NCI-H524 (cell line): ENCODE measurements at regions not wholly inside any gene's neighbourhood (a gene's known extent, or its start where the extent isn't known, plus 50 kb on each side); places are given as distances from the start of the nearest gene placed in this dataset.
"Not testable (repeated sequence)": the region's sequence is repeated elsewhere in the genome, so short reads cannot be mapped to it uniquely, and the experiment has no call there.

ENCODE experiments used
- DNase-seq, 2 experiments: peaks; one replicate each; lab custom pipeline; 2025; lab: John Stamatoyannopoulos, UW

DNA sequence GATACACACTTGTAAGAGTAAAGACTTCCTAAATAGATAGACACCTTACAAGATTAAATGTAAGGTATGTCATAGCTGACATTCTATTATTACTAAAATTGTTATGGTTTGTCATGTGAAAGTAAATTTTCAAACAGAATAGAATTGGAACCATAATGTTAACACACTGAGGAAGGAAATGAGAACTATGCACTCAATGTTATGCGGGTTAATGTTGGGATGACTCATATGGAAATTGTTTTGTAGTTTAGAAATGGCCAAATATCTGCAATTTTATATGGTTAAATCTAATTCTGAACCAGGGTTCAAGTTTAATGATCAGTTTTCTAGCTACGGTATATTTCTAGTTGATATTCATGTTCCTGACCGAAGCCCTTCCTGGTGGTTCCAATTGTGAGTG, 214.2 kb upstream of the ADO start:
- DNase-seq = no peak

DNA sequence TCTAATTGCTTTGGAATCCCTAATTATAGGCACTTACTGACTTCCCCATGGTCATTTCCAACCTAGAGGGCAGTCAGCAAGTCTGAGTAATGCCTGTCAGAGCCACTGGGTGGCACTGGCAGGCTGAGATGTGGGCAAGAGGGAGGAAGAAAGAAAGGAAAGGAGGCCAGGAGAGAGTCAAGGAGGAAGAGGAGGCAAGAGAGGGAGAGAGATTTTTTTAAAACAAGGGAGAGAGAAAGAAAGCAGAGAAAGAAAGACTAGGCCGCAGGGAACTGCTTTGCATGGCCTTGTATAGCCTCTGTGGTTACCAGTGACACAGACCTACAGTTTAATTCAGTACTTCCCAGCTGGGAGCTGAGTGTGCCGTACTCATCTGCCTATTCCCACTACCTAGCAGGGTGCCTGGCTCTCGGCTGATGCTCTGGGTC, 210.4 kb upstream of the ADO start:
- peak in 1 of 2 experiments; percentile 6 for DNase-seq

DNA sequence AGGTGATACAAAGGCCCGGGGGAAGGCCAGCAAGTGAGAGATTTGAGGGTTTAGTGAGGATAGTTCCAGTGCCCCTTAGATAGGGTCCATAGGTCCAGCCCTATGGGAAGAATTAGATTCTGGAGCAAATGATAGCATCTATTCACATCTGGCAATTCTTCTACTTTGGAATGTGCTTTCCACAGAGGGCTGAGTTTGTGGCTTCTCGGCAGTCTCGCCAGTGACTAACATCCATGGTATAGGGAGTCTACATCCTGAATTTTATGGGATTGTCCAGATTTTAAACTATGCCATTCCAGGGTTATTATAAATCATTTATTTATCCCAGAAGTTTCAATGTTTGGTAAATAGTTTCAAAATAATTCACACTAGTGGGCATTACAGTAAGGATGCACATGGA, 207.3 kb upstream of the ADO start:
- DNase-seq = no peak

DNA sequence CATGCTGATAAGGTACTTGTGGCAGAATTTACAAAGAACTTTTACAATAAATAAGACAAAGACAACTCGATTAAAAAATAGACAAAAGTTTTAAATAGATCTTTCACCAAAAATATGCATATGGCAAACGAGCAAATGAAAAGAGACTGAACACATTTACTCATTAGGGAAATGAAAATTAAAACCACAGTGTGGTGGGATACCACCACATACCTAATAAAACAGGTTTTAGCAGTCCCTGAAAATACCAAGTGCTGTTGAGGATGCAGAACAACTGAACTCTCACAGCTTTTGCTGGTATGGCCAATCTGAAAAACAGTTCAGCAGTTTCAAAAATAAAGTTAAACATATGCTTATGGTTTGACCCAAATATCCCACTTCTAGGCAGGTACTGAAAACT, 205.4 kb upstream of the ADO start:
- no peak for DNase-seq

DNA sequence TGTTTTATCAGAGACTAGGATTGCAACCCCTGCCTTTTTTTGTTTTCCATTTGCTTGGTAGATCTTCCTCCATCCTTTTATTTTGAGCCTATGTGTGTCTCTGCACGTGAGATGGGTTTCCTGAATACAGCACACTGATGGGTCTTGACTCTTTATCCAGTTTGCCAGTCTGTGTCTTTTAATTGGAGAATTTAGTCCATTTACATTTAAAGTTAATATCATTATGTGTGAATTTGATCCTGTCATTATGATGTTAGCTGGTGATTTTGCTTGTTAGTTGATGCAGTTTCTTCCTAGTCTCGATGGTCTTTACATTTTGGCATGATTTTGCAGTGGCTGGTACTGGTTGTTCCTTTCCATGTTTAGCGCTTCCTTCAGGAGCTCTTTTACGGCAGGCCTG, 198.0 kb upstream of the ADO start:
- DNase-seq = not testable (repeated sequence)

DNA sequence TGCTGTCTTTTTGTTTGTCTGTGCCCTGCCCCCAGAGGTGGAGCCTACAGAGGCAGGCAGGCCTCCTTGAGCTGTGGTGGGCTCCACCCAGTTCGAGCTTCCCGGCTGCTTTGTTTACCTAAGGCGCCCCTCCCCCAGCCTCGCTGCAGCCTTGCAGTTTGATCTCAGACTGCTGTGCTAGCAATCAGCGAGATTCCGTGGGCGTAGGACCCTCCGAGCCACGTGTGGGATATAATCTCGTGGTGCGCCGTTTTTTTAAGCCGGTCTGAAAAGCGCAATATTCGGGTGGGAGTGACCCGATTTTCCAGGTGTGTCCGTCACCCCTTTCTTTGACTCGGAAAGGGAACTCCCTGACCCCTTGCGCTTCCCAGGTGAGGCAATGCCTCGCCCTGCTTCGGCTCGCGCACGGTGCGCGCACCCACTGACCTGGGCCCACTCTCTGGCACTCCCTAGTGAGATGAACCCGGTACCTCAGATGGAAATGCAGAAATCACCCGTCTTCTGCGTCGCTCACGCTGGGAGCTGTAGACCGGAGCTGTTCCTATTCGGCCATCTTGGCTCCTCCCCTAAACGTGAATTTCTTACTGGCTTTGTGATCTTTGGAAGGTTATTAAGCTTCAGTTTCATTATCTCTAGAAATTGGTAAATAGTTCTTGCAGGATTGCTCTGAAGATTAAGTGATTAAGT, 196.2 kb upstream of the ADO start:
- DNase-seq = peak in 1 of 2 experiments; percentile 1

DNA sequence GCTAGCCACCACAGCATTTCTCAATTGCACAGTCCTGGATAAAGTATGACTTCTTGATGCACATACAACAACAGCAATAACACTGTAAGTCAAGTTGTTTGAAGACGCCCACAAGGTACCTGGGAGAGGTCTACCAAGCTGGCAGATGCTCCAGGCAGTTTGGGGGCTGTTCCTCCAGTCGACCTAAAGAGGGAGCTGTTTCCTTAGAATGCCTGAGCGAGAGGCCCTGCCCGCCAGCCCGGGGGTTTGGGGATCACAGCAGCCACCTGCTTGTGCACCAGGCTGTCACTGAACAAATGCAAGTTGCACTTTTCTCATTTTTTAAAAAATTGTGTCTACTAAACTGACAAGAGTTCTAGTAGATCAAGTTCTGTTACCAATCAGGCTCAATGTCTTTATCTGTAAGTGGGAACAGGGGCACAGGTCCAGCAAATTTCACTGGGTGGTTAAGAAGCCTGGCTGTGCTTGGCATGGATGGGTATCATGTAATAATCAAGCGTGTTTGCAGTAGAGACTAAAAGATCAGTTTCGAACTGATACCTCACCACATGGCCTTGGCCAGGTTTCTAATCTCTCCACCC, 193.8 kb upstream of the ADO start:
- peak in 1 of 2 experiments; percentile 59 for DNase-seq

DNA sequence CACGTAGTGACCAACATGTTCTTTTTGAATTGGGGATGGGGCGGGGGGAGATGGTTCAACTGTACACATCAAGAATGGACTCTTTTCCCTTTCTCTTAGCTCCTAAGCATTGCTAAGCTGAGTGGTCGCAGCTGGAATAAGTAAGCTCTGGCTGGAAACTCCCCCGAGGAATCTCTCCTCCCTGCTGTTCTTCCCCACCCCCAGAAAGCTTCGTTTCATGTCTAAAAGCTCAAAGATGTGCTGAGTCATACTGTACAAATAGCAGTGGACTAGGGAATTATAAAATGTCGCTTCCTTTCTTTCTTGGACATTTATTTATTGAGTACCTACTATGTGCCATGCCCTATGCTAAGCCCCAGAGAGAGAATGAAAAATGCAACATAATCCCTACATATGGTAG, 191.1 kb upstream of the ADO start:
- no peak for DNase-seq

DNA sequence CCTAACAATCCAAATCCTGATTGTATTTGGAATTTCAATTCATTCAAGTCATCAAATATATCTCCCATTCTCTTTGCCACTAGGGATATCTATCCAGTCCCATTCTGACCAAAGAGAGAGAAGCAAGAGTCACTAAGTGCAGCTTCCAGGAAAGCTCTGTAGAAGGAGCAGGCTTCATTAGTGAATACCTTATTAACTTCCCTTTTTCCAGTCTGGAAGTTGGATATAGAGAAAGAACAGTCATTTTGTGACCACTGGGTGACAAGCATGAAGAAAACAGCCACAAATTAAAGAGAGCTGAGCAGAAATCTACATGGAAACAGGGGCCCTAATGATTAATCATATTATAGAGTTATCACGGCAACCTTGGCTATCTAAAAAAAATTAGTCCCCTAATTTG, 190.7 kb upstream of the ADO start:
- no peak for DNase-seq

DNA sequence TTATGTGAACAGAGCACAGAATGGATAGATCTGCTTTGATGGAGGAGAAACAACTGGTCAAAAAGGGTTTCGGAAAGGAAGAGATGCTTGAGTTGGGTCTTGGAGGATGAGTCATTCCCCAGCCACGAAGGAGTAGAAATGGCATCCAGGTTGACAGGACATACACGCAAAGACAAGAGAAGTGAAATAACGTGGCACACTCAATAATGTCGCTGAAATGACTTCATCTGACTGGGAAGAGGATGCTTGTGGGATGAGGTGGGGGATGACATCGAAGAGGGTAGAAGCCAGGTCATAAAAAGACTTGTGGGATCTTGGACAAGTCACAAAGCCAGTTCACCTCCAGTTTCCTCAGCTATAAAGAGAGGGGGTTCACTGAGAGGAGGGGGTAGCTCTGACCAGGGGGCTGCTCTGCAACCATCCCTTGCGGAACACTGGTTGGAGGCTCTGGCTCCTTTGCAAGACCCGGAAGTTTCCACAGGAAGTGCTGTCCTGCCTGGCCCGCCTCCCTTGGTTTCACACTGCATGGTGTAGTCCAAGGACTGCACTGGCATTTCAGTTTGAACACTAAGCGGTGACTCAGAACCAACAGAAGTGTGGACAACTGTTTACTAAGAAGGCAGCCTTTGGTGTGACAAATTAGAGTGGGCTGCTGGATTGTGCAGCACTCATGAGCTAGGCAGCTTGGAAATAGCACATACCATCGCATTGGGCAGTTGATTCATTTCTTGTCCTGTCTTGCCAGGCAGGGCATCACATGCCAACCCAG, 189.9 kb upstream of the ADO start:
- DNase-seq = no peak

DNA sequence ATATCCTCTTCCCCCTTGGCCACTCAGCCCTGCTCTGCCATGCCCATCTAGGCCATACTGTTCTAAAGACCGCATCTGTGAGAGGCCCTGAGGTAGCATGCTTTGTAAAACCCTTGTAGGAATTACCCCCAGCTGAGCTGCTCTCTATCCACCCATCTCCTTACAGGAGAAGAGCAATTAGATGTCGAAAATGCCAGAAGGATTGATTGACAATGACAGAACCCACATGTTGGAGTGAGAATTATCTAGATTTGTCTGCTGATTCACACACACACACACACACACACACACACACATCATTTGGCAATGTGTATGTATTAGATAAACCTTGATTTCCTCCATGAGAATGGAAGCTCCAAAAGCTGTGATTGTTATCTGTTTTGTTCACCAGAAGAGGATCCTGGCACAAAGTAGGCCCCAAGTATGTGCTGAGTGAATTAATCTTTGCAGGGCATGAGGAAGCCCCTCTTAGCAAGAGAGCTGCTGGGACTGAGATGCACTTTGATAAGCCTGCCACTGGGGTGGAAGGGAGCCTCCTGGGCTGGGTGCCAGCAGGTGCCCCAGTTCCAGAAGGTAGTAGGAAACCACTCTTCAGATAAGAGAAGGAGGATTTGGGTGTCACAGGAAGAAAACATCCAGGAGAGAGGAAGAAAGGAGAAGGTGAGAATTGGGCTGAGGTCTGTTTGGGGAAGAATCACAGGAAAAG, 187.5 kb upstream of the ADO start:
- no peak for DNase-seq

DNA sequence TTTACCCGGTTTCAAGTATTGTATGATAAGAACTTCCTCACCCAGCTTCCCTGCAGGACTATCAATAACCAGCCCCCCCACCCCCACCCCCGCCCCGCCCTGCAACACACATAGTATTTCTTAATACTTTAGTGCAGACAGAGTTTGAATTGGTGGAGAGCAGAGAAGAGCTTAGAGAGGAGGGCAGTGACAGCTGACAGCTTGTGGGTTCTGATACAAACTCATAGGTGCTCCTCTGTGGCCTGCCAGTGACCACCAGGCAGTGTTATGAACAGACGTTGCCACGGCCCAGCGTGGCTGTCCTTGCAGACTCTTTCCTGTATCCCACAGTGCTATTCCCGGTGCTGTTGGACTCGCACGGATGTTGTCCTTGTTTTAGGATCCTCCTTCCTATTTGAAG, 186.9 kb upstream of the ADO start:
- DNase-seq = no peak

DNA sequence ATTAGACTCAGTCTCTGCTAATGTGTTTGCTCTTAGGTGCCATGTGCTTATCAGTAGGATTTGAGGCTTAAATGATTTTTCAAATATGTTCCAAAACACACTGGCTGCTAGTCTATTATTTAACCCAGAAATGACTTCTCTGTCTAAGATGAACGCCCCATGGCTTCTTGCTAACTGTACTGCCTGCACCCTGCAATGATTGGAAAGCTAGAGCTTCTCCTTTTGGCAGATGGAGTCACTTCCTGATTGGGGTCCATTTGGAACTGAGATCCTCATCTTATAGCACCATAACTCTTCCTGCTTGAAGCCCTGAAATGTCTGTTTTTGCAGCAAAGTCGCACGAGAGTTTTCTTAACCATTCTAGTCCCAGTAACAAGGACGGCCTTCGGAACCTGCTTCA, 186.5 kb upstream of the ADO start:
- no peak for DNase-seq

DNA sequence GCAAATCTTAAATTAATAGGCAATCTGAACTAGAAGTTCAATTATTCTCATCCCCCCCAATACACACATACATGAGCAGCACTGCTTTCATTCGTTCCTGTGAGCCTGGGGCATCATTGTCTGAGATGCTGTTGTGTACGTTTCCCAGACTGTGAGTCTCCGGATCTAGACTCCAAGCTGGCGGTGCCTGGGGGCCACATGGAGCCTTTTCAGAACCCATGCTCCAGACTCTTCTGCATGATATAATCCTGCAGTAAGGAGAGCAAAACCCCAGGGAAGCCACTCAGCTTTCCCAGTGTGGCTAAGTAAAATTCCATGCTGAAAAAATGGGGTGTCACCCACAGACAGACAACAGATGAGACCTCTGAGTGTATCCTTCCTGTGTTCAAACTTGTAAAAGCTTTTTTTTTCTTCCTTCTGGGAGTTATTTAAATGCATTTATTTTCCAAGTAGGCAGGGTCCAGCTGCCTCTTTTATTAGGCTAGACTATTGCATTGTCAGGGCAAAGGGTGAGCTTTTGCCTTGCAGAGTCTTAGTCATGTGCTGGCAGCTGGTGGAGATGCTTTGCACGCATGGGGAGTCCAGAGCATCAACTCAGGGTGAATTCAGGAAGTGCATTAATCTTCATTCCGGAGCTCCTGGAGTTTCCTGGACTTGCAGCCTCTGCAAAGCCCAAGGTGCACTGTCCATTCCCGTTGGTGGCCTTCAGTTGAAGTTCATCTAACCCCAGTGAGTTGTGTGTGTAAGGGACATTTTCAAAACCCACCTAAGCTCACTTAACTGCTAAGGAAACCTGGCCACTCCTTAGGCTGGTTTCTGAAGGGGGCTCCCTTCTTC, 185.7 kb upstream of the ADO start:
- DNase-seq = no peak

DNA sequence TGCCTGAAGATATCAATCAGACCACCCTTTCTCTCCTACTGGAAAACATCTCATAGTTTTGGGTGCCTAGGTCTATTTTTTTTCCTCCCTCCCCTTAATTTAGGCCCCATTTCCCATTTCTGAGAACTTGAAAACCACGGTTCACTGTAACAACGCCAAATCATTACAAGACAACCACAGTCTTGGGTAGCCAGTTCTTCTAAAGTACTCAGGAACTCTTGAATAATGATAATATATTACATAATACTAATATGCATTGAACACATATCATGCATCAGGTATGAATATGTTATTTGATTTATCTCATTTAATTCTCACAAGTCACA, 185.1 kb upstream of the ADO start:
- DNase-seq = no peak

DNA sequence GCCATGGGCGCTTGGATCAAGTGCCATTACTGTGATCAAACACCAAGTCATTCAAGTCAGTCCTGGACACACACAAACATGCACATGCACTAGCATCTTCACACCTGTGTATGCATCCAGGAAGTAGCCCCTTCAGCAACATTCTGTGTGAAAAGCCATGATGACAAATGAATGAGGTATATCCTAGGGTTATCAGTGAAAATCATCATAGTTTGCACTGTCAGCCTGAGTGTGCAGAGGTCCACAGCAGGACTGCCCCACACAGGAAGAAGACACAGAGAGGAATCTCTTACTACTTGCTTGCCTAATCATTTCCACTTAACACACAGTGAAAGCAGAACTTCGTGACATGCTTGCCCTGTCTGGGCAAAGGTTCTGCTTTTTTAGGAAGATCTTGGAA, 184.0 kb upstream of the ADO start:
- no peak for DNase-seq

DNA sequence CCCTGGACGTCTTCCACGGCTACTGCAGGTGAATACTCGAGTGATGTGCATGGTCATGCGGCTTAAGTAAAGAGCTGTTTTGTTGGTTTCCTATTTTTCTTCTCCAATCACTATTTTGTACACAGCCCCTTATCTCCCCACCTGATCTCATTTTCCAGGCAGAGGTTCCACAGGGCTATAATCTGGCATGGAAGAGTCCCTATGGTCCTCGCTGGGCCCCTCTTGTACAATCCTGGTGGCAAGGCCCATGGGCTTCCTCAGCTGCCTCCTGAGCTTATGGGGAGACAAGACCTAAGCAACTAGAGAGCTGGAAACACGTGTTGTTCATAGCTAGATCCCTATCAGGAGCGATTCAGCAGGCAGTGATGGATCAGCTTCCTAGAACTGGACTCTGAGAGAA, 181.3 kb upstream of the ADO start:
- DNase-seq = no peak

DNA sequence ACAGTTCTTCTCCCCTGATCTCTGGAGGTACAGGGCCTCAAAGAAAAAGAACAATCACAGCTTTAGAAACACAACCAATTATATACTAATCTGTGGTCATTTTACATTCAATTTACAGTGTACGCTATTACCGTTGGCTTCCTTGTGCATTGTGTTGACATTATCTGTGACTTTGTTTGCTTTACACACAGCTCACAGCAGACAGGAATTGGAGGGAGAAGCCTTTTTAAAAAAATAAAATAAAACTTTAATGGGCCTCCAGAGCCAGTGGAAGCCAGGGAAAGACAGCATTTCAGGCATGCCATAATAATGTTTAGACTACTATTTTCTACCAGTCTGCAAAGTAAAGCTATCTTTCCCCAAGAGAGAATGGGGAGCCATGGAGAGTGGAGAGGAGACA, 179.0 kb upstream of the ADO start:
- no peak for DNase-seq

DNA sequence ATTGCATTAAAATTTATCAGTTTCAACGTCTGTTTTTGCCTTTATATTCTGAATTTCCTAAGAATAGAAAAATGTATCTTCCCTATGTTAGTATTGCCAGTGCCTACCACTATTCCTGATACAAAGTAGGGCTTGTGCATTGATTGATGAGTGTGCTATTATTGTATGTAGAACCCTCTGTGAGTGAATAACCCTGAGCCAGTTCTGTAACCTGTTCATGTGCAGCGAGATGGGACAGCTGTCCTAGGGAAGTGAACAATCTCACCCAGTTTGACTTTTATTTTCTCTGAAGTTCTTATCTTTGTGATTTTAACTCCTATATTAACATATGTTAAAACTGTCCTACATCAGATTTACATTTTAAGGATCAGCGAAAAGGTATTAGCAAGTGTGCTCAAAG, 178.4 kb upstream of the ADO start:
- no peak for DNase-seq

DNA sequence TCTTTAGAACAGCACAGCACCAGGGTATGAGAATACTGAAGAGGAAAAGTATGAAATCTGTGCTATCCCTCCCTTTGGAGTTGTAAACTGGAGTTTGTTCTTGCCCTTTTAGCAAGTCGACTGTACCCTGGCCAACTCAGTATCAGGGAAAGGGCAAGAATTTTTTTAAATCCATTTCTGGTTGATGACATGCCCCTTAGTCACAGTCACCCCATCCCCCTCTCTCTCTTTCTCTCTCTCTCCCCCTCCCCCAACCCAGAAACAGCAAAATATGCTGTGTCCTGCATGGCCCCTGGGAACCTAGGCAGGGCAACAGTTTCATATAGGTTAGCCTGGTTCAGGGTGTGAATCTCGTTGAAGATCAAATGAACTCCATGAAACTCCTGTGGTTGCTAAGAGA, 177.7 kb upstream of the ADO start:
- DNase-seq = no peak

DNA sequence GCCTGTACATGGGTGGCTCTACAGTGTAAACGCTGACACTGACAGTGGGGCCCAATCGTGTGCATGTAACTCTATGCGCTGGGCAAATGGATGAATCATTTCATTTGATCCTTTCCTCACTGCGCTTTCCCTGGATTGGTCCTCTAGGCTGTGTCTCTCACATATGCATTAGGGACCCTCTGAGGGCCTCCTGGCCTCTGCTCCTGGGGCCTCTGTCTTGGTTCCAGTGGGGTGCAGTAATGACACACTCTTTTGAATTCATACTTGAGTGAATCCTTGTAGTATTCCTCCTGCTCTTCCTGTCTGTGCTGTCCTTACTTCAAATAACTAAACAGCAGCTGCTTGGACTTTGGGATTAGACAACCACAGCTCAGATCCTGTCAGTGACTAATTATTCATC, 176.5 kb upstream of the ADO start:
- DNase-seq = no peak

DNA sequence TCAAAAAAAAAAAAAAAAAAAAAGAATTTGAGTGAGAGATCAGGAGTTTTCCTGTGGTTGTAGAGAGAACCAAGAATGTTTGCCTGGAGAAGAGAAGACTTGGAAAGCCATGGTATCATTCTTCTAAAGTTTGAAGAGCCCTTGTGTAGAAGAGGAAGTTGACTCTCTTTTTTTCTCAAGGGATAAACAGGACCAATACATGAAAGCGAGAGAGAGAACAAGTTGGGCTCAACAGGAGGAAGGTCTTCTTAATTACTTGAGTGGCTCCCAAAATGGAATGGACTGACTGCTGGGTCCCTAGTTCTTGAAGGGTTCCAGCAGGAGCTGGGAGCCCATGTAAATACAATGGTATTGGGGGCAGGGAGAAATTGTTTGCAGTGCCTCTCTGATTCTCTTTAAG, 173.3 kb upstream of the ADO start:
- DNase-seq = no peak
